AML-193 (cell line): ENCODE measurements at regions not wholly inside any gene's neighbourhood (a gene's known extent, or its start where the extent isn't known, plus 50 kb on each side); places are given as distances from the start of the nearest gene placed in this dataset.
"Not testable (repeated sequence)": the region's sequence is repeated elsewhere in the genome, so short reads cannot be mapped to it uniquely, and the experiment has no call there.

ENCODE experiments used
- DNase-seq, 2 experiments: peaks; one replicate each; lab custom pipeline; 2025; lab: John Stamatoyannopoulos, UW

DNA sequence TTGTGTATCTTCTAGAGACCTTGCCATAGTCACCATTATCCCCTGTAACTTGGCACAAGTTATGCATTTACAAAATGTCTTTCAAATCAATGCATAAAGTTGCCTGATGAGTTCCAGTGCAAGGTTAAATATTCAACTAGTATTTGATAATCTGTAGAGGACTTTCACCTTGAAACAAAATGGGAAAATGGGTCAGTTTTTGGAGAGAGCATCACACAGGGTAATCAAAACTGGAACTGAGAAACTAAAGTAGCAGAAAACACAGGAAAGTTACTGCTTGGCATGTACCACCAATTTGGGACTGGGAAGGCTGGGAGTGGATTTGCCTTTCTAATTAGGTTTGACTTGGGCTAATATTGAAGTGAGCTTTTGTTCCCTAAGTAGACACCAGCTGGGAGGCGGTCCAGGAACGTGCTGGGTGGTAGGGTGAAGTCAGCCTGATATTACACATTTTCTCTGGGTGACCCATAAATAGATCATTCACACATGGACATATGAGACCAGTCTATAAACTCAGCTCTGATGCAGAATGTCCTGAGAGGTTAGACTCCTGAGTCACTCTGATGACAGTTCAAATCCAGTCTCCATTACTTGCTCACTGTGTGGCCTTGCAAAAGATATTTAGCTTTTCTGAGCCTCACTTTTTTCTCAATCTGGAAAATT, 152.3 kb downstream of the PCTP start:
- DNase-seq: no peak

- no peak for DNase-seq
Observed at GRCh38 chr17:55909776-55910175, 158.9 kb downstream of the PCTP start.

DNA sequence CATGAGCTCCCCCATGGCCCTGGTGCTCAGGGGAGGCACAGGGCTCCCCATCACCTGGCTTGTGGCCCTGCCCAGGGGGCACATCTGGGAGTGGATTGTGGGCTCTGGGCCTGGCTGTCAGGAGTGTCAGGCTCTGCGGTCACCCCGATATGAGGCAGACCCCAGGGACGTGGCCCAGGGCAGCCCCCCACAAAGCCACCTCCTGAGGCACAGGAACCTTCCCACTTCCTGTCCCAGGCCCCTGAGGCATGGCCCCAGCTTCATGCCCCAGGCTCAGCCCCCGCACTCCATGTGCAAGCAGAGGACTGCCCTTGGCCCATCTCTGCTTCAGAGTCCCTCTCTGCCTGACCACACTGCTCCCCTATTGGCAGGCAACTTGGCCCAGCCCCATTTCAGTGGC, 160.3 kb downstream of the PCTP start:
- no peak for DNase-seq

DNA sequence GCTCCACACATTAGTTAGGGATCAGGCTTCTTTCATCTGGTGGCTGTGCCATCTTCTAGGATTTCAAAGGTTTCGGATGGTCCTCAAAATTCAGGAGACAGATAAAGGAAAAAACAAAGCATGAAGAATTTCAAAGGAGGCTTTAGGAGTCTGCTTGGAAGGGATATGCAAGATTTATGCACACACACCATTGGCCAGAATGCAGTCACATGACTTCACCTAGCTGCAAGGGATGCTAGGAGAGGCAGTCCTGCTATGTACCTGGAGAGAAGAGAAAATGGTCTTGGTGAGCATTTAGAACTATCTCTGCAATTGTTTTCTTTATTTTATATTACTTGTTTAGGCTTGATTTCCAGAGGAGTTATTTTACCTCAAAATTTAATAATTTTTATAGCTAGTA, 174.6 kb downstream of the PCTP start:
- DNase-seq: no peak

GRCh38 chr17:55926276-55926990, 175.6 kb downstream of the PCTP start:
- DNase-seq: no peak

DNA sequence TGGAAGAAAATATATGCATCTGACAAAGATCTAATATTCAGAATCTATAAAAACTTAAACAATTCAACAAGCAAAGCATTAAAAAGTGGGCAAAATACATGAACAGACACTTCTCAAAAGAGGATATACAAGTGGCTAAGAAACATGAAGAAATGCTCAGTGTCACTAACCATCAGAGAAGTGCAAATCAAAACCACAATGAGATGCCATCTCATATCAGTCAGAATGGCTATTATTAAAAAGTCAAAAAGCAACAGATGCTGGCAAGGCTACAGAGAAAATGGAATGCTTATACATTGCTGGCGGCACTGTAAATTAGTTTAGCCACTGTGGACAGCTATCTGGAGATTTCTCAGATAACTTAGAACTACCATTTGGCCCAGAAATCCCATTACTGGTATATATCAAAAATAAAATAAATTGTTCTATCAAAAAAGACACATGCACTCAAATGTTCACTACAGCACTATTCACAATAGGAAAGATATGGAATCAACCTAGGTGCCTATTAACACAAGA, 179.5 kb downstream of the PCTP start:
- DNase-seq: no peak

DNA sequence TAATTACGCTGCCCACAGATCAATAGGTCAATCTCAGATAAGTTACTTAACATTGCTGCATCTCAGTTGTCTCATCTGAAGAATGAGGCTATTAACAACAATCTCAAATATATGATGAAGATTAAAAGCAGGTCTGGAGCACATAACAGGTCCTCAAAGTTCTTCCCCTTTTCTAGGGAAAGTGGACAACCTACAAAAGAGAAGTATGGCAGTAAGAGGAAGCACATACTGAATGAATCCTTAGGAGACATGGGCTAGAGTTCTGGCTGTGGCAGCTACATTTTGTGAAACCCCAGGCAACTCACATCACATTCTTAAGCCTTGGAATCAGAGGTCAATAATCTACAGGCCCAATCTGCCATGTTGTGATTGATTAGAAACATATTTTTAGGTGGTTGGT, 180.6 kb downstream of the PCTP start:
- peak; percentile 6 to 23 for DNase-seq

- no peak for DNase-seq
Observed at GRCh38 chr17:55932973-55933372, 182.1 kb downstream of the PCTP start.

- not testable (repeated sequence) for DNase-seq
Observed at GRCh38 chr17:55939181-55939810, 188.4 kb downstream of the PCTP start.

DNA sequence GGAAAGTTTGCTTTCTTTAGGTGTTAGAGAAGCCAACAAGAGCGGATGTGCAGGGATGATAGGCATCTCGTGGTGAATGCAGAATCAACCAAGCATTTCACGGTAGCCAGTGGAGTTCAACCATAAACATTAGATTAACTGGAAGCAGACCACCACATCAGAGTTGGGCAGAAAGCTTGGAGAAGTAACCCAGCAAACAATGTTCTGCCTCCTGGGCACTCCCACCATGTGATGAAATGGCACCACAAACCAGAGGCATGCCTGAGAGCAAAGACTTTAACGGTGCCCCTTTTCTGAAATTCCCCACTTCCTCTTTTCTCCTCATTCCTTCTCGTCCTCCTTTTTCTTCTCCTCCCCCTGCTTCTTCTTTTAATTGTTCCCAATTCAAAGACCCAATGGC, 193.5 kb upstream of the ANKFN1 start:
- no peak for DNase-seq

GRCh38 chr17:55961386-55961785, 191.9 kb upstream of the ANKFN1 start:
- no peak for DNase-seq

DNA sequence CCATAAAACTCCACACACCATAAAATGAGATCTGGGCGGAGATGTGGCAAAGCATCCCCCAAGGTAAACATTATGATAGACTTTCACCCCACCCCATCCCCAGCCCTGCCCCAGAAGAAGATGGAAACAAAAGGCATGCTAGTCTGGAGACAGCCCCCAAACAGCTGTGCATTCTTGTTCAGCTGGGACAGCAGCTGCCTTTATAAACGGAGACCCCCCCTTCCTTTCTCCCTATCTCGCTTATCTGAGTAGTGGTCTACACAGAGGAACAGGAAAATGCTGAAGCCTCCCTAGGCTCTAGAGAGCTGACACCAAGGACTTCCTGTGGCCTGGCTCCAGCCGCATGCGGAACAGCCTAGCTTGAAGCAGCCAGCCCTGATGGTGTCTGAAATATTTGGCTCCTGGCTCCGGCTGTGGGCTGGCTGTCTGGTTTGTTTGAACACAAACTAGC, 190.3 kb upstream of the ANKFN1 start:
- DNase-seq: no peak

DNA sequence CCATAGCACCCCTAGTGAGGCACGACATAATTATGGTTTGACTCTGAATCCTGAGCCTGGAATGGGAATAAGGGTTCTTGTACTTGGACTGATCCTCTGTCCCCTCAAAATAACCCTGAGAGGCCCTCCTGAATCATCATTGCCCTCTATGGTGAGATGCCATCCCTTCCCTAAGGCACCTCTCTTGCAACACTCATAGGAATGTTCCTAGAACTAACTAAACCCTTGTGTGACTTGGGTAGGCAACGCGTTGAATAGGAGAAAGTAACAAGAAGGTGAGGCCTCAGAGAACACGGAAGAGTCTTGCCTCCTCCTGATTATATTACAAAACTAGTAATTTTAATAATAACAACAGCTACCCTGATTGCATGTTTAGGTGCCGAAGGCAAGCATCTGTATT, 189.1 kb upstream of the ANKFN1 start:
- no peak for DNase-seq

DNA sequence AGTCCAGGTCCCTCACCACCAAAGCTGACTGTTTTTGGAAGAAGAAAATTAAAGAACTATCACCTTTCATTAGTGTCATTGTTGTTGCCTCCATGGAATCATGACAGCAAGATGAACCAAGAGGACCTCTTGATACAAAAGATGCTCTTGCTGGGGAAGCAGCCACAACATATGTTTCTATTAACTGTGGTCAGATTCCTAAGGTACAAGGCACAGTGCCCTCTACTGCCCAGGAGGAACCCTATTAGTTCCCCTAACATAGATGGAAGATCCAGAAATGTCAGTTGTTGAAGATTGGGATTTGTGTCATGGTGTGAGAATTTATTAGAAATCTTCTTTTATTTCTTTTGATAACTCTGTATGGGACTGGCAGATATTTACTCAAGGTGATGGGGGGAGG, 188.2 kb upstream of the ANKFN1 start:
- DNase-seq: no peak

DNA sequence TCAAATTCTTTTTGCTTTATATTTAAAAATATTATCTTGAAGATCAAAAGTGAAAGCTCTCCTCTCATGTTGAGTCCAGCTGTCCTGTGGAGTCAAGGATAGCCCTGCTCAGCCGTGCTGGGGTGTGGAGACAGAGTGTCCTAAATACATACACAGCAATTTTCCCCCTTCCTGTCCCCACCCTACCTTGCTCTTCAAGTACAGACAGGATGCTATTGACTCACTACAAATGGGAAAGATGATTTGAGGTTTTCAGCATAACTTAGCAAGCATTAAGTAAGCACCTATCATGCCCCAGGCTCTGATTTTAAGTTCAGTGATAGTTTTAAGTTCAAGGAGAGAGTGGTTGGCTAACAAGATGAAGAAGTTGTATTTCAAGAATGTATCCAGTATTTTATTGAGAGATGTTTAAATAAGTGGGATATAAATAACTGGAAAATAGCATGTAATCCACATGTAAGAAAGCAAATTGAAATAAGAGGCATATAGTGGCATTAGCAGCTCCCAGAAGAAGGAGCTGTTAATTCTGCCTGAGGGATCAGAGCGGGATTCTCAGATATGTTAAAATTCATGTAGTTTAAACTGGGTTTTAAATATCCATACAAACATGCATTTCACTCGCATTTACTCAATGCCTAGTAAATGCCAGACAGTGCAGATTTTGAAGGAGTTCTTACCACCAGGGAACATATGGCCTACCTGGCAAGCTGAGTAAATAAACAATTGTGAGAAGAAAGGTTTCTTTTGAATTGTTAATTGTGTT, 183.5 kb upstream of the ANKFN1 start:
- no peak for DNase-seq

- no peak for DNase-seq
Observed at GRCh38 chr17:55978578-55978977, 174.7 kb upstream of the ANKFN1 start.

DNA sequence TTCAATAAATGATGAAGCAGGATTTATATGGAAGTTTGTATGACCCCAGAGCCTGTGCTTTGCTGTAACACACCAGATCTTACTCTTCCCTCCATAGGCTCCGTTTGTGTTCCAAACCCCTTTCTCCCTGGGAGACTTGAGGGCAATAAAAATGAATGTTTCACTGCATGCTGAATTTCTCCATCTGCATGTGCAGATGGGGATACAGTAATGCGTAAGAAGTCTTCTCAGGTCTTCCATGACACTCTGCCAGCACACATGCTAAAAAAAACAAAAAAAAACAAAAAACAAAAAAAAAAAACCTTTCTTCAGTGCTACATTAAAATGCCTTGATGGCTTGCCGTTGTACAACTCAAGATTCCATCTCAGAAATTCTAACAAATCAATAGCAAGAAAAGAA, 170.2 kb upstream of the ANKFN1 start:
- no peak for DNase-seq

DNA sequence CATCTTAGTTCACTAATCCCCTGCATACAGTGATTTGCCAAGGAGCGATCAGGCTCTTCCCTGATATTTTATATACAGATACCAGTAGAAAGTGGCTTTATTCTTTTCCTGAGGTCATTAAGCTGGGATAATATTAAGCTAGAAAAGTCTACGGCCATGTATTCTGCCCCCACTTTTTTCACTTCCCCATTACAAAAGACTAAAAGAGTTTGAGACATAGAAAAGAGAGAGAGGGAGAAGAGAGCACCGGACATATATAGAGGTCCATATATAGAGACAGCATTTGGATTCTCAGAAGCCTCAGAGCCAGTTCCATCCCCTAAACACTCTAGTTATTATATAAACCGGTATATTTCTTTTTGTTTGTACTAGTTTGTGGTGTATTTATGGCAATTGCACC, 166.5 kb upstream of the ANKFN1 start:
- DNase-seq: no peak

- DNase-seq: no peak
Observed at GRCh38 chr17:55988861-55989260, 164.4 kb upstream of the ANKFN1 start.

DNA sequence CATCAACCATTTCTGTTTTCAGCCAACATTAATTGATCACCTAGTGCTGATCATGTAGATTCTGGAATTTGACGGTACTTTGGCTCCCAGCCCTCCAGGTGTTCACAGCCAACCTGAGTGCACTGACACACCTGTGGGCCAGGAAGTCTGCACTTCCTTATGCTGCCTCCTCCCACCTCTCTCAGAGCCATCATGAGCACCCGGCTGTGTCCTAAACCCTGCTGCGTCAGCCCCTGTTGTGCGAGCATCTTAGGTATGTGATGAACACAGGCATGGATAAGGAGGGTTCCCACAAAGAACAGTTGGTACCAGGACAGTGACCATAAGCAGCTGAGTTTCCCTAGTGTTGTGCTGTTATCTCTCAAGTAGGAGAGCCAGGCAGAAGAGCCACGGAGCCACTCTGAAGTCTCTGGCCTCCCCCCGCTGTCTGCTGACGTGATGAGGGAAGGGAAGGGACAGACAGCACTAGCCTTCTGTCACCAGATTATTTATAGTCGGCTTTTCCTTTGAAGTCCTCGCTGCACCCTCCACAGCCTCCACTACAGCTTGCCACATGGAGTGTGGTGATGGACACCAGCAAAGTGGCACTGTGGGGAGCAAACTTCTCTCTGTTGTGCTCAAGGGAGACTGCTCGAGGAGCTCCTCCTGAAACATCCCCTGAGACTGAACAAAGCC, 162.8 kb upstream of the ANKFN1 start:
- DNase-seq: no peak

DNA sequence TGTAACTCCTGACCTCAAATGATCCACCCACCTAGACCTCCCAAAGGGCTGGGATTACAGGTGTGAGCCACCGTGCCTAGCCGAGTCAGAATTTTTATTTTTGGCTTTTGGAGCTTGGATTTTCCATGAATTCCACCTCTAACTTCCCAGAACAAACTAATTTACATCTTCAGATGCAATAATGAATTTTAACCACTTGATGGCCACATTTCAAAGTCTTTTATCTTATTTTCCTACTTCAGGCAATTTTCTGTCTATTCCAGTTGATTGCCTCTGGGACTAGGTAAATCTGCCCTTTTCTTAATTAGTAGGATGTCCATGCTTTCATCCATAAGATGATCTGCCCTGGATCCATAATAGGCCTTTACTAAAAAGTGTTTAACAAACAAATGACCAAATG, 156.4 kb upstream of the ANKFN1 start:
- DNase-seq: no peak

- no peak for DNase-seq
Observed at GRCh38 chr17:56000411-56000810, 152.9 kb upstream of the ANKFN1 start.
